Lower lobe of right lung (tissue), 2 donors: ENCODE measurements at regions not wholly inside any gene's neighbourhood (a gene's known extent, or its start where the extent isn't known, plus 50 kb on each side); places are given as distances from the start of the nearest gene placed in this dataset.

Experiments
- ATAC-seq, 2 donors: fragments of 200-7000 bp; cut with Tn5 transposase; one replicate each; pipeline ENCODE4 v1.9.1; 2020 to 2022; ENCODE audit warnings: mild to moderate bottlenecking in 2 of 2, moderate library complexity in 2 of 2
- DNase-seq: peaks from one replicate; pipeline ENCODE4 v3.0.0-alpha.2; 2020
- H3K27ac ChIP-seq: fragments of 200-600 bp; one replicate; pipeline ENCODE4 v1.8.0; 2022
- H3K27me3 ChIP-seq: fragments of 200-600 bp; one replicate; pipeline ENCODE4 v1.8.0; 2022; ENCODE audit warnings: low read depth
- H3K36me3 ChIP-seq: fragments of 200-600 bp; one replicate; pipeline ENCODE4 v1.8.0; 2022; ENCODE audit warnings: mild to moderate bottlenecking
- H3K4me1 ChIP-seq: fragments of 200-600 bp; one replicate; pipeline ENCODE4 v1.8.0; 2022
- H3K4me3 ChIP-seq: fragments of 200-600 bp; one replicate; pipeline ENCODE4 v1.8.0; 2022; ENCODE audit warnings: mild to moderate bottlenecking
- H3K9me3 ChIP-seq: fragments of 200-600 bp; one replicate; pipeline ENCODE4 v1.8.0; 2022
- intact Hi-C: fragments of 100-400 bp; cut with DNase I; formaldehyde crosslinking; loops from one replicate; pipeline ENCODE4 v1.11.0; 2022
- TF ChIP-seq, protein P1 (sequence below): fragments of 200-600 bp; IDR thresholded peaks from one replicate; pipeline ENCODE4 v1.8.0; 2022; ENCODE audit warnings: antibody characterized with exemption, mild to moderate bottlenecking
- donor health status: DM: no; HTN: yes; CAD: no; lungs with severe emphysema.

- Histone ChIP-seq H3K27ac (peak overlapping the region; percentile 56), H3K27me3 (no peaks in the 10 kb centered on the region), H3K36me3 (no peaks in the 10 kb centered on the region), H3K4me1 (no peaks in the 10 kb centered on the region), H3K9me3 (no peaks in the 10 kb centered on the region), H3K4me3 (peak overlapping the region; percentile 17)
- intact Hi-C loops, result no loop called here
- ATAC-seq (no peak), DNase-seq (no peak)
- TF ChIP-seq, protein P1, sequence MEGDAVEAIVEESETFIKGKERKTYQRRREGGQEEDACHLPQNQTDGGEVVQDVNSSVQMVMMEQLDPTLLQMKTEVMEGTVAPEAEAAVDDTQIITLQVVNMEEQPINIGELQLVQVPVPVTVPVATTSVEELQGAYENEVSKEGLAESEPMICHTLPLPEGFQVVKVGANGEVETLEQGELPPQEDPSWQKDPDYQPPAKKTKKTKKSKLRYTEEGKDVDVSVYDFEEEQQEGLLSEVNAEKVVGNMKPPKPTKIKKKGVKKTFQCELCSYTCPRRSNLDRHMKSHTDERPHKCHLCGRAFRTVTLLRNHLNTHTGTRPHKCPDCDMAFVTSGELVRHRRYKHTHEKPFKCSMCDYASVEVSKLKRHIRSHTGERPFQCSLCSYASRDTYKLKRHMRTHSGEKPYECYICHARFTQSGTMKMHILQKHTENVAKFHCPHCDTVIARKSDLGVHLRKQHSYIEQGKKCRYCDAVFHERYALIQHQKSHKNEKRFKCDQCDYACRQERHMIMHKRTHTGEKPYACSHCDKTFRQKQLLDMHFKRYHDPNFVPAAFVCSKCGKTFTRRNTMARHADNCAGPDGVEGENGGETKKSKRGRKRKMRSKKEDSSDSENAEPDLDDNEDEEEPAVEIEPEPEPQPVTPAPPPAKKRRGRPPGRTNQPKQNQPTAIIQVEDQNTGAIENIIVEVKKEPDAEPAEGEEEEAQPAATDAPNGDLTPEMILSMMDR, result no peak
Observed at GRCh38 chr6:11292091-11292490, 59.6 kb upstream of the NEDD9 start.

DNA sequence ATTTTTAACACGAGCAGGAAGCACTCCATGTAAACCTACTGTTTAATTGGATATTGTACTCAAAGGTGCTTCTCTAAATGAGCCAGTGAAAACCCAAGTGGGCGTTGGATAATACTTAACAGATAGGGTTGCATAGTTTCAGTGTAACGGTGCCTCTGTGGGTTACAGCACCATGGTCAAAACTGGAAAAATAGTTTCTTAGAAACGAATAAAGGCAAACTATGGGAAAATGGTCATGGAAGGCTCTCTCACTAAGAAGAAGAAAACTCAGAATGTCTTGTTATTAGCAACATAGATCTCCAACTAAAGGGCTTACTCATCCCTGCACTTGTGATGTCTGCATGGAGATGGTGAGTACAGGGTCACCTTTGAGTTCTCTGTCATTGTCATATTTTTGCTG is 59.1 kb upstream of the NEDD9 start:
- ATAC-seq (peak; percentile 46 to 51), DNase-seq (no peak)
- intact Hi-C loops, result no loop called here
- H3K36me3 ChIP-seq, result no peaks in the 10 kb centered on the region
- no peaks in the 10 kb centered on the region for H3K27me3 ChIP-seq
- TF ChIP-seq, protein P1, result no peak
- H3K9me3 ChIP-seq, result no peaks in the 10 kb centered on the region
- H3K27ac ChIP-seq, result peak overlapping the region; percentile 56
- H3K4me1 ChIP-seq, result no peaks in the 10 kb centered on the region
- peak overlapping the region; percentile 17 for H3K4me3 ChIP-seq

- TF ChIP-seq, protein P1, result no peak
- H3K36me3 ChIP-seq, result no peaks in the 10 kb centered on the region
- H3K9me3 ChIP-seq, result peaks cover 5% of the 10 kb centered on the region
- DNase-seq (no peak), ATAC-seq (no peak)
- H3K4me3 ChIP-seq, result no peak overlapping the region
- intact Hi-C loops, result no loop called here
- H3K4me1 ChIP-seq, result no peaks in the 10 kb centered on the region
- no peaks in the 10 kb centered on the region for H3K27me3 ChIP-seq
- H3K27ac ChIP-seq, result no peak overlapping the region
Observed at GRCh38 chr6:11290027-11290426, 57.6 kb upstream of the NEDD9 start.

DNA sequence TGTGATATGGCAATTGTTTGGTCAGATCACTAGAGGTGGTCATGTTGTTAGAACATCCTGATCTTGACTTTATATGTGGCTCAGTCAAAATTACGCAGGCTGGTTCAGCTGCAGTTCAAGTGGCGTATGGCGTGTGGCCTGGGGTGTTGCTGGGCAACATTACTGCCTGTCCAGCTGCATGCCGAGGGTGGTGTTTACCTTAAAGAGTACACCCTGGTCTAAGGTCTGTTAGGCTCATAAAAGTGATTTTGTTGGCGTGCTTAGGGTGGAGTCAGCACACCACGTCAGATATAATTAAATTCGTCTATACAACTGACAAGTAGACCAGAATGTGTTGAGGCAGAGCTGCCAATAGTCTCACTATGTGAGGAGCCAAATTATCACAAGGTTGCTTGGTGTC is 55.6 kb upstream of the NEDD9 start:
- Histone ChIP-seq H3K27ac (peak overlapping the region; percentile 68), H3K4me3 (no peak overlapping the region), H3K27me3 (no peaks in the 10 kb centered on the region), H3K36me3 (no peaks in the 10 kb centered on the region), H3K4me1 (no peaks in the 10 kb centered on the region), H3K9me3 (peaks cover 5% of the 10 kb centered on the region)
- ATAC-seq (peak; percentile 92 to 95), DNase-seq (peak; percentile 88)
- intact Hi-C loops, result no loop called here
- TF ChIP-seq, protein P1, result no peak

DNA sequence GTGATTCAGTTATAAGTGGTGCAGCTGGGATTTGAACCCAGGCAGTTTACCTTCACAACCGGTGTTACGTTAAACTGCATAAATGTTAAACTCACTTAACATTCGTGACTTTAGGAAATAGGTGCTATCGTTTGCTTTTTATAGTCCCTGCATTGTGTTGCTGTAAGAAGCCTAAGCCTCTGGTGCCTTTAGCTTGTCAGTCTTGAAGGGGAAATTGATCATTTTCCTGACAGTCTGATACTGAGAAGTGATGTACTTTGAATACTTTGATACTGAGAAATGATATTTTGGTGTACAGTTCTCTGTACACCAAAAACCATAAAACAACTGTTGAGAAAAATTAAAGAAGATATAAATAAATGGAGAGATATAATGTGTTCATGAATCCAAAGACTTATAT is 52.5 kb upstream of the NEDD9 start:
- DNase-seq (no peak), ATAC-seq (no peak)
- H3K27me3 ChIP-seq, result no peaks in the 10 kb centered on the region
- TF ChIP-seq, protein P1, result no peak
- no peaks in the 10 kb centered on the region for H3K36me3 ChIP-seq
- H3K27ac ChIP-seq, result no peak overlapping the region
- peaks cover 5% of the 10 kb centered on the region for H3K9me3 ChIP-seq
- intact Hi-C loops, result no loop called here
- H3K4me1 ChIP-seq, result peaks cover 7% of the 10 kb centered on the region
- no peak overlapping the region for H3K4me3 ChIP-seq

GRCh38 chr6:11283629-11284028 is 51.2 kb upstream of the NEDD9 start:
- no peaks in the 10 kb centered on the region for H3K27me3 ChIP-seq
- no peak for ATAC-seq
- H3K4me3 ChIP-seq, result no peak overlapping the region
- intact Hi-C loops, result no loop called here
- TF ChIP-seq, protein P1, result no peak
- DNase-seq, result no peak
- no peak overlapping the region for H3K27ac ChIP-seq
- H3K4me1 ChIP-seq, result peaks cover 17% of the 10 kb centered on the region
- H3K9me3 ChIP-seq, result peaks cover 5% of the 10 kb centered on the region
- no peaks in the 10 kb centered on the region for H3K36me3 ChIP-seq
